ENCODE measurements at regions not wholly inside any gene's neighbourhood (a gene's known extent, or its start where the extent isn't known, plus 50 kb on each side); places are given as distances from the start of the nearest gene placed in this dataset.

DNA sequence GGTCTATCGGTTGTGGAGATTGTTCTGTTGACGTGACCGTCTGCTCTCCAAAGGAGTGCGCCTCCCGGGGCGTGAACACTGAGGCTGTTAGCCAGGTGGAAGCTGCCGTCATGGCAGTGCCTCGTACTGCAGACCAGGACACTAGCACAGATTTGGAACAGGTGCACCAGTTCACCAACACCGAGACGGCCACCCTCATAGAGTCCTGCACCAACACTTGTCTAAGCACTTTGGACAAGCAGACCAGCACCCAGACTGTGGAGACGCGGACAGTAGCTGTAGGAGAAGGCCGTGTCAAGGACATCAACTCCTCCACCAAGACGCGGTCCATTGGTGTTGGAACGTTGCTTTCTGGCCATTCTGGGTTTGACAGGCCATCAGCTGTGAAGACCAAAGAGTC, 128.9 kb upstream of the DMRT1 start:
- ChIA-PET CTCF (interaction anchor here (0.5 kb wide), 1 partner anchor 58 kb away, joined by 5 read pairs; no protein-coding TSS in a partner anchor), POLR2A (ENCODE audit: unreplicated experiment) (no interaction called here)
- Histone ChIP-seq H3K18ac (ENCODE audit: low read depth, low read length) (no peak overlapping the region), H2BK120ac (ENCODE audit: low read depth, low read length) (no peak overlapping the region), H3K23ac (ENCODE audit: low read depth, low read length) (peak overlapping the region; percentile 58; the same call in 1 of the 2 replicates), H2BK5ac (ENCODE audit: low read depth, low read length, poor library complexity, severe bottlenecking) (no peak overlapping the region), H3K9me1 (ENCODE audit: insufficient read depth, low read length) (peaks cover 28% of the 10 kb centered on the region), H4K20me1 (ENCODE audit: insufficient read depth, low read length) (no peaks in the 10 kb centered on the region), H3K4me3 (ENCODE audit: insufficient read depth, low read depth, low read length) (no peak overlapping the region), H3K27ac (ENCODE audit: insufficient read depth, low read length) (no peak overlapping the region), H4K91ac (ENCODE audit: insufficient read depth, low read depth, low read length) (no peak overlapping the region), H2AK9ac (replicated peaks; ENCODE audit: low read depth, low read length, poor library complexity) (peak overlapping the region; percentile 77), H2AK5ac (ENCODE audit: low read depth, low read length) (no peak overlapping the region), H2AFZ (replicated peaks; ENCODE audit: low read length, poor library complexity) (no peak overlapping the region), H3K27me3 (ENCODE audit: control insufficient read depth, insufficient read depth, low read length) (no peaks in the 10 kb centered on the region), H3K79me1 (ENCODE audit: low read depth in 1 of 2, low read length in 2 of 2) (peaks cover 31 to 69% of the 10 kb centered on the region in 2 experiments), H3K9ac (ENCODE audit: low read depth, low read length) (no peak overlapping the region), H3K4me1 (ENCODE audit: control insufficient read depth, insufficient read depth, low read length) (peaks cover 18% of the 10 kb centered on the region), H3K36me3 (ENCODE audit: control insufficient read depth, insufficient read depth, low read length) (peaks cover 27% of the 10 kb centered on the region), H4K8ac (ENCODE audit: low read depth in 2 of 2, low read length in 2 of 2) (no peak overlapping the region; a peak in 1 of 4 replicates), H4K5ac (ENCODE audit: low read depth, low read length) (no peak overlapping the region), H3K9me3 (ENCODE audit: control insufficient read depth, insufficient read depth, low read length) (no peaks in the 10 kb centered on the region), H2BK15ac (ENCODE audit: low read depth, low read length) (no peak overlapping the region), H3K56ac (ENCODE audit: extremely low read depth, insufficient read depth, low read length) (no peak overlapping the region), H3K4ac (ENCODE audit: low read depth, low read length) (no peak overlapping the region), H2BK20ac (ENCODE audit: low read depth, low read length) (no peak overlapping the region), H3K14ac (replicated peaks; ENCODE audit: low read depth, low read length) (no peak overlapping the region), H3K4me2 (ENCODE audit: low read depth, low read length) (no peak overlapping the region; the same call in 1 of the 2 replicates)
- dilution Hi-C loops (cut with HindIII; ENCODE audit: low sequenced_read_pairs, unreplicated experiment), result no loop called here
- BruUV-seq (replicated peaks), result no TSS peak
- no CpG with 5 or more reads among the region's 16 CpGs for WGBS, 2 experiments (ENCODE audit: extremely low coverage in 2 of 2, insufficient read length in 1 of 2)
- DNase-seq, result no peak
- in situ Hi-C loops (cut with MboI; ENCODE audit: low sequenced_read_pairs), result no loop called here
- TF ChIP-seq MAZ (IDR thresholded peaks at IDR 0.05; ENCODE audit: borderline replicate concordance, low read depth, low read length), result no peak
- no peak for TF ChIP-seq RAD21 (IDR thresholded peaks at IDR 0.05; ENCODE audit: low read length)
- intact Hi-C loops (cut with micrococcal nuclease), result no loop called here
- no peak for ATAC-seq (ENCODE audit: low read depth)

Data from IMR-90 (cell line).